HG03159 (cell line): ENCODE measurements at regions not wholly inside any gene's neighbourhood (a gene's known extent, or its start where the extent isn't known, plus 50 kb on each side); places are given as distances from the start of the nearest gene placed in this dataset.

Experiments used
- ATAC-seq: cut with Tn5 transposase; IDR thresholded peaks from one replicate; pipeline ENCODE4 v1.9.1; 2021; ENCODE audit warnings: mild to moderate bottlenecking, moderate library complexity; ENCODE audit not compliant: unreplicated experiment

GRCh38 chr2:235257590-235257989, 236.3 kb upstream of the AGAP1 start:
- ATAC-seq = no peak

- ATAC-seq = no peak
These were observed 231.1 kb upstream of the AGAP1 start for GRCh38 chr2:235262750-235263149.

- no peak for ATAC-seq
These were observed 230.4 kb upstream of the AGAP1 start for GRCh38 chr2:235263205-235264120.

- ATAC-seq = no peak
These were observed 229.7 kb upstream of the AGAP1 start for GRCh38 chr2:235264121-235264493.

GRCh38 chr2:235264512-235264911, 229.3 kb upstream of the AGAP1 start:
- no peak for ATAC-seq

GRCh38 chr2:235265348-235265965, 228.4 kb upstream of the AGAP1 start:
- ATAC-seq = no peak

GRCh38 chr2:235267251-235267650, 226.6 kb upstream of the AGAP1 start:
- no peak for ATAC-seq

GRCh38 chr2:235268535-235268934, 225.3 kb upstream of the AGAP1 start:
- no peak for ATAC-seq

- ATAC-seq = no peak
These were observed 223.6 kb upstream of the AGAP1 start for GRCh38 chr2:235270291-235270690.

GRCh38 chr2:235270956-235271355, 222.9 kb upstream of the AGAP1 start:
- ATAC-seq = peak; percentile 90

GRCh38 chr2:235271936-235272335, 221.9 kb upstream of the AGAP1 start:
- ATAC-seq = no peak

- no peak for ATAC-seq
These were observed 219.8 kb upstream of the AGAP1 start for GRCh38 chr2:235274023-235274422.

GRCh38 chr2:235277485-235277884, 216.4 kb upstream of the AGAP1 start:
- no peak for ATAC-seq

GRCh38 chr2:235278771-235279355, 215.0 kb upstream of the AGAP1 start:
- ATAC-seq = no peak

GRCh38 chr2:235279965-235280364, 213.9 kb upstream of the AGAP1 start:
- ATAC-seq = no peak

GRCh38 chr2:235283246-235283645, 210.6 kb upstream of the AGAP1 start:
- ATAC-seq = no peak

- ATAC-seq = no peak
These were observed 207.0 kb upstream of the AGAP1 start for GRCh38 chr2:235286622-235287374.

GRCh38 chr2:235287375-235287733, 206.5 kb upstream of the AGAP1 start:
- ATAC-seq = no peak

- no peak for ATAC-seq
These were observed 202.4 kb upstream of the AGAP1 start for GRCh38 chr2:235291461-235291860.

GRCh38 chr2:235293061-235293460, 200.8 kb upstream of the AGAP1 start:
- no peak for ATAC-seq

- ATAC-seq = no peak
These were observed 198.0 kb upstream of the AGAP1 start for GRCh38 chr2:235295831-235296230.
